HL-60 (cell line): ENCODE measurements at regions not wholly inside any gene's neighbourhood (a gene's known extent, or its start where the extent isn't known, plus 50 kb on each side); places are given as distances from the start of the nearest gene placed in this dataset.

Experiments
- CTCF ChIP-seq: IDR thresholded peaks from one replicate; pipeline ENCODE4 v1.5.1; 2011; ENCODE audit warnings: low read length, control low read depth, inconsistent platforms; ENCODE audit not compliant: insufficient read depth
- REST ChIP-seq: IDR thresholded peaks from 2 replicates; pipeline ENCODE4 v1.6.1; 2012; ENCODE audit warnings: low read depth; ENCODE audit not compliant: insufficient replicate concordance

GRCh38 chr1:200486634-200487033 lies 76.8 kb upstream of the ZNF281 start:
- TF ChIP-seq CTCF (no peak), REST (no peak)
